NCI-H510A (cell line): ENCODE measurements at regions not wholly inside any gene's neighbourhood (a gene's known extent, or its start where the extent isn't known, plus 50 kb on each side); places are given as distances from the start of the nearest gene placed in this dataset.
"Not testable (repeated sequence)": the region's sequence is repeated elsewhere in the genome, so short reads cannot be mapped to it uniquely, and the experiment has no call there.

Experiments
- DNase-seq: peaks from one replicate; lab custom pipeline; 2025; lab: John Stamatoyannopoulos, UW

DNA sequence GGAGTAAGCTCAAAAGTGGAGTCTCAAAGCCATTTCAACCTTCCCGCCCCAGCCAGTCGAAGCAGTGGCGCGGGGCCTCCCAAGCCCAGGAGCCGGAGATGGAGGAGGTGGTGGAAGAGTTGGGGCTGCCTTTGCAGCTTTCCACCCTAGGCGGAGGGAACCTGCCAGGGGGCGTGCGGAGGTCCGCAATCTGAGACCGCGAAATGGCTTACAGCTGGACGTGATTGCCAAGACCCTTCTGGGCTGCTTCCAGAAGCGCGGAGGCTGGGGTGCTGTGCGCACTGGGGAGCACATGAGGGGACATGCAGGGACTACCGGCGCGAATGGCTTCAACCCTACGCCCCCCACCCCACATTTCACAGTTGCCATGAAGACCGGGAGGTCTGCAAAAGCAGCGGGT lies 86.2 kb downstream of the PRR15 start:
- no peak for DNase-seq

DNA sequence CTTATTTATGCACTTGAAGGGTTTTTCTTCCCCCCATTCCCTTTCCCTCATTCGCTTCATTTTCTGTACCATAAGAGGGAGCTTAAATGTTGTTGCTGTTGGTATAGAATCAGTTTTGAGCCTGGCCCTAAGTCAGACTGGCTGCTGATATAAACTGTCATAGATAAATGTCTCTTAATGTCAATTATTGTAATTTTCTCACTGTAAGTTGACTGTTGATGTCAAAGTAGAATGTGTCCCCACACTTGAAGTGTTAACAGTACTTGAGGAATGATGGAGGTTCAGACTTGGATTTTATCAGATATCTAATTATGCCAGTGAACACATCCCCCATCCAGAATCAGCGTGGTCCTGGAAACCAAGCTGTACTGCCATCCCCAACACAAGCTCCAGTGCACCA lies 87.8 kb downstream of the PRR15 start:
- DNase-seq: no peak

DNA sequence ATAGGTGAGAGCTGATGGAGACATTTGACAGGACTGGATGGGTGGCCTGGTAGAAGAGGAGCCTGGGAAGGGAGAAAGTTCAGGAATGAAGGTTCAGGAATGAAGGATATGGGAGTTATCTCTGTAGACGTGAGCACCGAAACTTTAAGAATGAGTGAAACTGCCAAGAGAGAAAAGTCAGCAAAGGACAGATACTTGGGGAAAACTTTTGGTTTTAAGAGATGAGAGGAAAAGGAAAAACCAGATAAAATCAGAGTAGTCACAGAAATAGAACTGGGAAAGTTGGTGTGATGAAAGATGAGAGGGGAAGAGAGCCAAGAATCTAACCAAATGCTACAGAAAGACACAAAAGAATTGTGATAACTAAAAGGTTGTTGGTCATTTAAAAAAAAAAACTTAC lies 88.9 kb downstream of the PRR15 start:
- no peak for DNase-seq

DNA sequence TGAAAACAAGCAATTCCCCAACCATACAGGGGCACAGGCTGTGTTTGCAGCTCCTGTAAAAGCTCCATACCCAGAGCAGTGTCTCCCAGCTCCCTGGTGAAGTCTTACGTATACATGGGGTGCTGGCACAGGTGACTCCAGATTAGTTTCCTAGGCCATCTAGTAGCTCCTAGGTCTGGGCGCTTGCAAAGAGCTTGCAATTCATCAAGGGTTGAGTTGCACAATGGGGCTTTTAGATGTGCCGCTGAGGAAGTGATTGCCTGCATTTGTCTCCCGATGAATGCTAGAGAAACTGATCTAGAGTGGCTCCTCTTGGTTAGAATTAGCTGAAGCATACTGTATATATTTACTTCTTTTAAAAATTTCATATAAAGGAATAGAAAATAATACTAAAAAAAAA lies 90.7 kb downstream of the PRR15 start:
- not testable (repeated sequence) for DNase-seq

DNA sequence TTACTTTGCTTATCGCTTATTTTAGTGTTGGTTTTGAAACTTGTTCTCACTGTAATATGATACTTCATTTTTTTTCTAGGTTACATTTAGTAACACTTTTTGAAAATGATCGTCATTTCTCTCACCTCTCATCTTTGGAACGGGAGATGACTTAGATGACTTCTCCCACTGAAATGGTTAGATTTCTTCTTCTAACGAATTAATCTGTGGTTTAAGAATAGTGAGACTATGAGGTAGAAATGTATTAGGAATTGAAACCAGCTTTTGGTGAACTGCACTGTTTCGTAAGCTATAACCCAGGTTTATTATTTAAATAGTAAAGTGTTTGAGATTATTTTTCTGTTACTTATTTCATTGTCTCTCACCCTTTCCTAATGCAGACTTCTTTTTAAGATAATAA lies 93.7 kb downstream of the PRR15 start:
- DNase-seq: no peak

DNA sequence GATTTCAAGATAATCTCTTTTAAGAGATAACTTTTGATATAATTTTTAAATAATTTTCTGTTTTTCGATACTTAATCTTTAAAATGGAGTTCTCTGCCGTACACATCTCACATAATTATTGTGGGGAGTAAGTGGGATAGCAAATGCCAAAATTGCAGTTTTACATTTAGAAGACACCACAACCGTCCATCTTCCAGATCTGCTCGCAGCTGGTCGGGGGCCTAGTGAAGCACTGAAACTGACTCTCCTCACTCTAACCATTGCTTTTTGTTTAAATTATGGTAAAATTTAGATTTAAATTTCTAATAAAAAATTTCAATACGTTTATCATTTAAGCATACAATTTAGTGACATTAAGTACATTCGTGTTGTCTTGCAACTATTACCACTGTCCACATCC lies 94.2 kb downstream of the PRR15 start:
- DNase-seq: no peak

DNA sequence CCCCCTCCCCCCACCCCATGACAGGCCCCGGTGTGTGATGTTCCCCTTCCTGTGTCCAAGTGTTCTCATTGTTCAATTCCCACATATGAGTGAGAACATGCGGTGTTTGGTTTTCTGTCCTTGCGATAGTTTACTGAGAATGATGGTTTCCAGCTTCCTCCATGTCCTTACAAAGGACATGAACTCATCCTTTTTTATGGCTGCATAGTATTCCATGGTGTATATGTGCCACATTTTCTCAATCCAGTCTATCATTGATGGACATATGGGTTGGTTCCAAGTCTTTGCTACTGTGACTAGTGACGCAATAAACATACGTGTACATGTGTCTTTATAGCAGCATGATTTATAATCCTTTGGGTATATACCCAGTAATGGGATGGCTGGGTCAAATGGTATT lies 95.6 kb downstream of the PRR15 start:
- DNase-seq: not testable (repeated sequence)

DNA sequence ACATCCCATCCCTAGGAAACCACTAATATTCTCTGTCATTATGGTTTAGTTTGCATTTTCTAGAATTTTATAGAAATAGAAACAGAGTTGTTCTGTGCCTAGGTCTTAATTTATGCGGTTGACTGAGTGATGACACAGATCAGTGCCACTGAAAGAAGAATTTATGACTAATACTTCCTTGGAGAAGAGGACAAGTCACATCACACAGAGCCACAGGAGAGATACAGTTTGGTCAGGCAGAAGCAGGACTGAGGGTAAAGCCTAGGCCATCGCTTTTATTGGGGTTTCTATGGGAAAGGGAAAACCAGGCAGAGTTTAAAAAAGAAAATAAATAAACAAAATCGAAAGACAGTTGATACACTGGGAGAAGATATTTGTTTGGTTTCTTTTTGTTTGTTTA lies 99.3 kb downstream of the PRR15 start:
- not testable (repeated sequence) for DNase-seq

DNA sequence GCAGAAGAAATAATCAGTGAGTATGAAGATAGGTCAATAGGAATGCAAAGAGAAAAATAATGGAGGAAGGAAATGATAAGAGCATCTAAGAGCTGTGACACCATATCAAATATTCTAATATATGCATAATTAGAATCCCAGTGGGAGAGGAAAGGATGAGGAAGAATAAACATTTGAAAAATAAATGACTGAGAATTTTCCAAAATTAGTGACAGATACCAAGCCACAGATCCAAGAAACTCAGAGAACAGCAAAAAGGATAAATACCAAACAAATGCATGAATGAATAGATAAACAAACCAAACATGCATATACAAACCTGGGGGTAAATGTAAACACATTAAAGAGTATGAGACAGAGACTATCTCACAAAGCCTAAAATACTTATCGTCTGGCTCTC lies 101.4 kb downstream of the PRR15 start:
- not testable (repeated sequence) for DNase-seq

DNA sequence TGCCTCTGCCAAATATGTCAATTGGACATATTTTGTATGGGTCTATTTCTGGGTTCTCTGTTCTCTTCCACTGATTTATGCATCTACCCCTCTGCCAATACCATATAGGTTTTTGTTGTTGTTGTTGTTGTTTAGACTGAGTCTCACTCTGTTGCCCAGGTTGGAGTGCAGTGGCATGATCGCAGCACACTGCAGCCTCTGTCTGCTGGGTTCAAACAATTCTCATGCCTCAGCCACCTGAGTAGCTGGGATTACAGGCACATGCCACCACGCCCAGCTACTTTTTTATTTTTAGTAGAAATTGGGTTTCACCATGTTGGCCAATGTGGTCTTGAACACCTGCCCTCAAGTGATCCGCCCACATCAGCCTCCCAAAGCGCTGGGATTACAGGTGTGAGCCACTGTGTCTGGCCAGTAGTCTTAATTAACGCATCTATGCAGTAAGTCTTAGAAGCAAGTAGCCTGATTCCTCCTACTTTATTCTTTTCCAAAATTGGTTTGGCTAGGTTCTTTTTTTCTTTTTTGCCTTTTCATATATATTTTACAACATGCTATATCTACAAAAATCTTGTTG lies 103.5 kb downstream of the PRR15 start:
- DNase-seq: not testable (repeated sequence)

DNA sequence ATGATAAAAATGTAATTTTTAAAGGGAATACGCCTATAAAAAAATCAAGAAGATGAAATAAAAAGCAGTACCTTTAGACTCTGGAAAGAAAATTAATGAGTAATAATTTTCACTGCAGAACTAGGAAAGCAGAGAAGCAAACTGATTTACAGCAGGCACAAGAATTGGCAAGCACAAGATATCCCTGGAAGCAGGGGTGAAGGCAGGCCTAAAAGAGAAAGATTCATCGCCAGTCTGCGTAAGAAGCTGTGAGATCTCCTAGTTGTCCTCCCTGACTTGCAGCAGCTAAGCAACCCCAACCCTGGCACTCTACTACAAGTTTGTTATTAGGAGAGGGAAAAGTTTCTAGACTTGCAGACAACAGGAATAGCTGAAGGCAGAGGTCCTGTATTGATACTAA lies 107.7 kb downstream of the PRR15 start:
- not testable (repeated sequence) for DNase-seq

DNA sequence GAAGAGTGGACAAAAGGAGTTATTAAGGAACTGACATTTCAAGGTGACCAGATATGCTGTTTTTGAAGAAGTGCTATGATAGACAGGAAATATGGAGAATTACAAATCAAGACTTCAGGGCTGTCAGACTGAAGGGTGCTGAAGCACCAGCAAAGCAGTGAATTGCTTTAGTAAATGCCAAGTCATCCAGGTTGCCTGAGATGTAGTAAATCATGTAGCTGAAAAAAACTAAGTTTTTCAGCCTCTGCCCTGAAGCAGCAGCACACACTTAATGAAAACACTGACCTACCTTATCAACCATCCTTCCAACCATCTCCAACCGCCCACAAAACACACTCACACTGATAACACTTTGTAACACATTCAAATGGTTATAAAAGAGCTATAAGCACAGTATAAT lies 110.0 kb downstream of the PRR15 start:
- not testable (repeated sequence) for DNase-seq

DNA sequence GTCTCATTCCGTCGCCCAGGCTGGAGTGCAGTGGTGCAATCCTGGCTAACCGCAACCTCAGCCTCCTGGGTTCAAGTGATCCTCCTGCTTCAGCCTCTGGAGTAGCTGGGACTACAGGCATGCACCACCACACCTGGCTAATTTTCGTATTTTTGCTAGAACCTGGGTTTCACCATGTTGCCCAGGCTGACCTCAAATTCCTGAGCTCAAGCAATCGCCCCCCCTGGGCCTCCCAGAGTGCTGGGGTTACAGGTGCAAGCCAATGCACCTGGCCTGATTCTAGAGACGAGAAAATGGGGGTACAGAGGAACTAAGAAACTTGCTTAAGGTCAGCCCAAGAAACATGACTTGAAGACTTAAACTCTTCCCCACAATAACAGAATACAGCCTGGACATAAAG lies 111.0 kb downstream of the PRR15 start:
- not testable (repeated sequence) for DNase-seq

DNA sequence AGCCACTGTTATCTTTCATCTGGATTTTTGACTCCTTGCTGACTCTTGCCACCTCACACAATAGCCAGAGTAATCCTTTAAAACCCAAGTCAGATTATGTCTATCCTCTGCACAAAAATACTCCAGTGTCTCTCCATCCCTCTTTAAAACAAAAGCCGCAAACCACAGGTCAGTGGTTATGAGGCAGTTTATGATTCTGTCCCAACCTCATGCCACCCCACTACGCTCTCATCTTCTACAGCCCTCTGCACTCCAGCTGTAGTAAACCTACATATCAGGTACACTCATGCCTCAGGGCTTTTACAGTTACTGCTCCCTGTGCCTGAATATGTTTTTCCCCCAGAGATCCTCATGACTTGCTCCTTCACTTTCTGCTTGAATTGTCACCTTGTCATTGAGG lies 113.6 kb downstream of the PRR15 start:
- not testable (repeated sequence) for DNase-seq

DNA sequence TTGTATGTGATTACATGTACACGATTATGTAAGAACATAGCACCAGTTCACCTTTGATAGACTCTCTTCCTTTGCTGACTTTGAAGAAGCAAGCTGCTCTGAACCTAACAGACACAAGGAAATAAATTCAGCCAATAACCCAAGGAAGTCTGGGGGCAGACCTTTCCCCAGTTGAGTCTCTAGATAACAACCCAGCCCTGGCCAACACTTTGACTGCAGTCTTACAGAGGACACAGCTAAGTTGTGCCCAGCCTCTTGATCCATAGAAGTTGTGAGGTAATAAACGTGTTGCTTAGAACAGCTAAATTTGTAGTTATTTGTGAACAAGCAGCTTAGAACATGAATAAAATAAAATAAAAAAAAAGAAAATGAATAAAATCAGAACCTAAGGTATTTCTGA lies 116.3 kb downstream of the PRR15 start:
- DNase-seq: not testable (repeated sequence)

DNA sequence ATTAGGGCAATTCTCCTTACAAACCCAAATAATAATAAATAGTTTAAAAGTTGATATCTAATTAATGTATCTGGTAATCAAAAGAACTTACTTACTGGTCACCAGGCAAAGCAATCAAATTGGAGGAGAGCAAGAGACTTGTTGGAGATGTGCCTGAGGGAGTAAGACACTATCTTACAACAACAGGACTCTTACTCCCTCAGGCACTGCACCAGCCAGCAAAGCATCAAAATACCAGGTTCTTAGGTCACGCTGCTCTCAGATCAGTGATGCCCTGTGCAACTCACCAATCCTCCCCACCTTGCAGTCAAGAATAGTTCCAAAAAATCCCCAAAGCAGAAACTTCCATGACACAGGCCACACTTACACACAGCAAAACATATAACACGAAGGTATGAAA lies 117.0 kb downstream of the PRR15 start:
- DNase-seq: not testable (repeated sequence)

DNA sequence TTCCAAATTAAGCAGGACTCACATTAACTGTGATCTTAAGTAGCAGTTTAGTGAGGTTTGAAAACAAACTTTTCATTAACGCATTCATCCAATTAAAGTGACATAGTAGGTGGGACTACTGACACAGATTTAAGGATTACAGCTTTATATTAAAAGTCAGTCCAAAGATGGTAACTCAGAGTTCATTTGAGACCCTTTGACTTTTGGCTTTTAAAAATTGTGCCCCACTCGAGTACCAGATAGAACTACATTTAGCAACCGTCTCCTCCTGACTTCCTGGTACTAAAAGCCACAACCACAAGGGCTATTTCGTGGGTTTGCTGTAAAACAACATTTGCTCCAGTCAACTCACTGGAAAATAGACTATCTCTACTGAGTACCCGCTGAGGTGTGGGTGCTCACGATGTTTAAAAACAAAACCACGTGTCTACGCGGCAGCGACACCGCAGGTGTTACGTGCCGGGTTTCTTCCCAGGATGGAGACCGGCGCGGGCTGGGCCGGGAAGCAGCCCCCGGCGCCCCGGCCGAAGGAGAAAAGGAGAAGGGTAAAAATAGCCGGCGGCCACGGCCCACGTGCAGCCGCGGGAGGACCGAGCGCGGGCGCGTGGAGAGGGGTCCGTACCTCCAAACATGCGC lies 120.6 kb downstream of the PRR15 start:
- DNase-seq: not testable (repeated sequence)

DNA sequence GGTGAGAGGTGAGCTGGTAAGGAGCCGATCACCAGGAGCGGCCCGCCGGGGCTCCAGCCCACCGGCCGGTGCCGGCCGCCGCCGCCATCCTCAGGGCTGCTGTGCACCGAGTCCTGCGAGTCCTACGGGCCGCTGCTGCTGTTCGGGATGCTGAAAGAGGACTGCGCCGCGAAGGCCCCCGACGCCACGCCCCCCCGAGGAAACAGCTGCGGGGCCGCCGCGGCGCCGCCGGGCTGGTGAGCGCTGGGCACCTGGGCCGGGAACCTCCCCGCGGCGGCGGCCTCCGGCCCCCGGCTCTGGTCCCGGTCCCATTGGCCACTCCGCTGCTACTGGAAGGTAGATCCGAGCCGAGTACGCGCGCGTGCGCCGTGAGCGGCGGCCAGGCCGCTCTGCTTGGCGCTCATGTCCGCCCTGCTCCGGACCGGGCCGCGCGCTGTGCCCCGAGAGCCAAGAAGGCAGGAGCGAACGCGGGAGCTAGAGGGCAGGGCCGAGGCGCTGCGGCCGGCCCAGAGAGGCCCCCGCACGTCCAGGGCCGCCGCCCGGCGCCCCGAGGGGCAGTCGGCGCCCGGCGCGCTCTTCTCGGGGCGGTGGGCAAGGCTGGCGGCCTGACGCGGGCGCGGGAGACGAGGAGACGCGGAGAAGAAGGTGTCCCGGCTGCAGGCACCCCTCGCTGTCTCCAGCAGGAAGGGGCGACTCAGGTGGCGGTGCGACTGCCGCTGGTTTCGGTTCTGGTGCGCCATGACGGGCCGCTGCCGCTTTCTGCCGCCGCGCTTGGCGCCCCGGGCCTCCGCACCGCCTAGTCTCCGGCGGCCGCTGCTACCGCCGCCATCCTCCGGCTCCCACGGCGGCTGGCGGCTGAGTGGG lies 121.3 kb upstream of the WIPF3 start:
- peak; percentile 52 for DNase-seq

DNA sequence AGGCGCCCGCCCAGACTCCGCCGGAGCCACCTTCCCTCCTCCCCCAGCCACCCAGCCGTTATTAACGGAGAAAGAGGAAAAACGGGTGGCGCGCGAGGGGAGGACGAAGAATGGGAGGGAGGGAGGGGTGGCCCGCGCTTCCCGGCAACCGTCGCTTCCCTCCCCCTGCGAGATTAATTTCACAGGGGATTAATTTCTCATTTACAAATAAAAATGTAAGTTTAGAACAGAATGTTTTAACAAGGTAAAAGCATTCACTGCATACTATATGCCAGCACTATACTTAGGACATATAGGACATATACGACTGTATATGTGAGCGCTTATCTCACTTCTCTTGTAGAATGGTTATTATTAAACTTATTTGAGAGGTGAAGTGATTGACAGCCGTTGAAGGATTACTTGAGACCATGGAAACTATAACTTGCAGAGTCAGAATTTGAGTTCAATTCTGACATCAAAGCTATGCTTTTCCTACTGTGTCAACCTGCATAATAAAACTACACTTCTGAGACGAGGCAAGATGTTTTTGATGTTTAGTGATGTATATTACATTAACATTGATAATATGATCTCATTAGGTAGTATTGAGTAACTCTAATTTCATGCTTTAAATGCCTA lies 120.5 kb upstream of the WIPF3 start:
- not testable (repeated sequence) for DNase-seq

DNA sequence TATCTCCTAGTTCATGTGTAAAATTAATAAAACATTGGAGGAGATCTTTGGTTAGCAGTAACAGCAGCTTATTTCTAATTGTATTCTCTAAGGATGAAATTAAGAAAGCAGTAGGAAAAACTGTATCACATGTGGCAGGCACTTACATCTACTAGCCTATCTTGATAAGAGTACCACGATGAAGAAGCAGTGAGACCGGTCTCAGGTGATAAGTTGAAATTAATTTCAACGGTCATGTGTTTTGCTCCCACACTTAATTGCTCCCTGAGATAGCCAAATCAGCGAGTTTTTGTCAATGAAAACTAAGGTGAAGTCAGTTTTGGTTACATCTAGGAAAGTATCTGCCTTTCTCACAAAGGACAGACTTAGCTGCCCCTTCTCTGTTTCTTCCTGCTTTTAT lies 115.8 kb upstream of the WIPF3 start:
- DNase-seq: not testable (repeated sequence)

DNA sequence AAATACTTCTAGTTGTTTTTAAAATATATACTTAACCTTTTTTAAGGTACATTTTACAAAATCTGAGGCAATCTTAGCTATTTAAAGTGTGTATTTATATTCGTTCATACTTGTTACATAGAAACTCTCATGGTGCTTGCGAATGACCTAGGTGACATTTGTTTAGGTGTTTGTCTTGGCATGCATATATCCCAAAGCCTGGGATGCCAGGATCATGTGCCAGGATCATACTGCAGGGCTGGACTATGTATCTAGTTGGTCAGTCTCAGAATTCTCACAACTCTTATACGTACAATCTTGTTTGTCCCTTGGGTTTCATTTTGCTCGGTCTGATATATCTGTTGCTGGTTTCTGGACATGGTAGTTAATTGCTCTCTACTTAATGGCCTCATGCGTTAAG lies 109.9 kb upstream of the WIPF3 start:
- DNase-seq: not testable (repeated sequence)

DNA sequence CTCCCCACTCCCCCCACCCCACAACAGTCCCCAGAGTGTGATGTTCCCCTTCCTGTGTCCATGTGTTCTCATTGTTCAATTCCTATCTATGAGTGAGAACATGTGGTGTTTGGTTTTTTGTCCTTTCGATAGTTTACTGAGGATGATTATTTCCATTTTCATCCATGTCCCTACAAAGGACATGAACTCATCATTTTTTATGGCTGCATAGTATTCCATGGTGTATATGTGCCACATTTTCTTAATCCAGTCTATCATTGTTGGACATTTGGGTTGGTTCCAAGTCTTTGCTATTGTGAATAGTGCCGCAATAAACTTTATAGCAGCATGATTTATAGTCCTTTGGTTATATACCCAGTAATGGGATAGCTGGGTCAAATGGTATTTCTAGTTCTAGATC lies 106.6 kb upstream of the WIPF3 start:
- not testable (repeated sequence) for DNase-seq

DNA sequence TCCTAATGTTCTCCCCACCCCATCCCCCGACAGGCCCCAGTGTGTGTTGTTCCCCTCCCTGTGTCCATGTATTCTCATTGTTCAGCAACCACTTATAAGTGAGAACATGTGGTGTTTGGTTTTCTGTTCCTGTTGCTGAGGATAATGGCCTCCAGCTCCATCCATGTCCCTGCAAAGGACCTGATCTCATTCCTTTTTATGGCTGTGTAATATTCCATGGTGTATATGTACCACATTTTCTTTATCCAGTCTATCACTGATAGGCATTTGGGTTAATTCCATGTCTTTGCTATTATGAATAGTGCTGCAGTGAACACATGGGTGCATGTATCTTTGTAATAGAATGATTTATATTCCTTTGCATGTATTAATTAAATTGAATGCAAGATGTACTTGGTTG lies 104.8 kb upstream of the WIPF3 start:
- not testable (repeated sequence) for DNase-seq
